GM10248 (cell line): ENCODE measurements at regions not wholly inside any gene's neighbourhood (a gene's known extent, or its start where the extent isn't known, plus 50 kb on each side); places are given as distances from the start of the nearest gene placed in this dataset.

Experiments used
- CTCF ChIA-PET: fragments of 300-600 bp; sonication (Branson Sonifier 250); formaldehyde crosslinking; extraction: SDS; loops from one replicate; lab custom pipeline; 2021; ENCODE audit warnings: antibody characterized with exemption; lab: Yijun Ruan, JAX
- POLR2A ChIA-PET: fragments of 350-650 bp; sonication (Branson Sonifier 250); formaldehyde crosslinking; extraction: SDS; loops from one replicate; lab custom pipeline; 2020; ENCODE audit warnings: antibody characterized with exemption; lab: Yijun Ruan, JAX
- DNase-seq: peaks from one replicate; pipeline ENCODE4 v3.0.0; 2012; ENCODE audit errors: extremely low spot score
- CTCF ChIP-seq: IDR thresholded peaks from 2 replicates; pipeline ENCODE4 v1.5.1; 2012; ENCODE audit warnings: mild to moderate bottlenecking, low read depth; ENCODE audit errors: extremely low read depth, missing control alignments, control extremely low read depth

GRCh38 chr22:44557064-44557748 is 59.2 kb upstream of the RTL6 start:
- POLR2A ChIA-PET: no interaction called here
- CTCF ChIA-PET: interaction anchor here (1.1 kb wide), 1 partner anchor 10 kb away, joined by 3 read pairs; no protein-coding TSS in a partner anchor
- DNase-seq: no peak
- no peak for TF ChIP-seq CTCF

- POLR2A ChIA-PET: no interaction called here
- no peak for DNase-seq
- CTCF ChIA-PET: no interaction called here
- no peak for TF ChIP-seq CTCF
These were observed 57.6 kb upstream of the RTL6 start for GRCh38 chr22:44555597-44555996.

DNA sequence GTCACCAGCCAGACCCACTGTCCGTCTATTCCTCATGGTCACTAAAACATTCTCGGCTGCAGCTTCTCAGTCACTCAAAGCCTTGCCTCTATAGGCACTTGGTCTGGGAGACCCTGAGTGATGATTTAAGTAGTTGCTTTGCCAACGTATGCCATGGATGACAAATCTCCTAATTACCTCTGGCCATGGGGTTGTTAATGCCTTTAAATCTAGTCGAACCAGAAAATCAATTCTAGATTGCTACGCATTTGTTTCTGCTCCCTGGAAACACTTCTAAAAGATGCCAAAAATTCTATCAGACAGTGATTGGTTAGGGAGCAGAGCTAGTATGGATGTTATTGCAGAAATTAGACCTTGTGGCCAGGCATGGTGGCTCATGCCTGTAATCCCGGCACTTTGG is 57.0 kb upstream of the RTL6 start:
- POLR2A ChIA-PET: no interaction called here
- DNase-seq: no peak
- CTCF ChIA-PET: no interaction called here
- no peak for TF ChIP-seq CTCF

DNA sequence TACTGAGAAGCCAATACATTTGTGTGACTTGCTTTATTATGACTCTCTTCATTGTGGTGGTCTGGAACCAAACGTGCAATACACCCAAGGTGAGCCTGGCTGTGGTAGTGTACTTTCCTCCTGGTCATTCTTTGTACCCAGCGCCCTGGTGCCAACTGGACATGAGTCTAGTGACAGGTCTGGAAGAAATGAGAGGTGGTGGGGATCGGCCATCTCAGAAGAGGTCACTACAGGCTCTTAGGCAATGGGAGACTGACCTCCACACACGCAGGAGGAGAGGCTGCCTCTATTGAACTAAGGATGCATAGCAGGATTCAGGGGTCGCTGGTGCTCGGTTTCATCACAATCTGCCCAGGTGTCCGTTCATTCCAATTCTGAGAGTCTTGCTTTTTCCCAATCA is 56.4 kb upstream of the RTL6 start:
- no peak for DNase-seq
- ChIA-PET CTCF (interaction anchor here (2.1 kb wide), 1 partner anchor 13 kb away, joined by 10 read pairs; no protein-coding TSS in a partner anchor), POLR2A (no interaction called here)
- TF ChIP-seq CTCF: no peak

DNA sequence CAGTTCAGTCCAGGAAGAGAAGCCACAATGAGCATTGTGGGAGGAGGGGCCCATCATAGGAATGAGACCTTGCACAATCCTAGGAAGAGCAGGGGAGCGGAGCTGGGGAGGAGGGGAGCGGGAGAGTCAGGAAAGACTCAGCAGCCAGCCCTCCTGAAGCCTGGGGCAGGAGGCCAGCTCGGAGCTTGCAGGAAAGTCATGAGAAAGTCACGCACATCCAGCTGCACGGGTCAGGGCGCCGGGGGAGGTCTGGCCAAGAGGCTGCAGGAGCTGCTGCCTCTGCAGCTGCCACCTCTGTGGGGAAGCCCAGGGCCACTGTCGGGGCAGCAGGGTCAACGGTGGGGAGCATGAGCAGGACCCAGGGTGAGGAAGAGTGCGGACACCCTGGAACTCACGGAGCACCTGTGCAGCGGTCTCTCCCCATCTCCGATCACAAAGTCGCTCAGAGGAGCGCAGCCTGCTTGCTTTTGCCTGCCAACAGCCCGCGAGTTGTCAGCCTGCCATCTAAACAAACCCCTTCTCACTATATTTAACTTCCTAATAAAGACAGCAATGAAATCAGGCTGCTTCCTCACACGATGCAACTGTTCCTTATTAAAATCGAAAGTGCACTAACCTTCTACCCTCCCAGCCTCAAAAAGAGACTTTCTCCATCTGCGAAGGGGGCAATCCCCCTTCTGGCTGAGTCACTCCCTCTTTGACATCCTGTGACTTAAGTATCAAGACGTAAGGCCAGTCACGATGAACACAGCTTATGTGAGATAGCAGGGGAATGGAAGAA is 52.9 kb upstream of the RTL6 start:
- peak; percentile 58 for DNase-seq
- CTCF ChIA-PET: no interaction called here
- POLR2A ChIA-PET: interaction anchor here (0.7 kb wide), 1 partner anchor 117 kb away, joined by 8 read pairs; no protein-coding TSS in a partner anchor
- no peak for TF ChIP-seq CTCF

DNA sequence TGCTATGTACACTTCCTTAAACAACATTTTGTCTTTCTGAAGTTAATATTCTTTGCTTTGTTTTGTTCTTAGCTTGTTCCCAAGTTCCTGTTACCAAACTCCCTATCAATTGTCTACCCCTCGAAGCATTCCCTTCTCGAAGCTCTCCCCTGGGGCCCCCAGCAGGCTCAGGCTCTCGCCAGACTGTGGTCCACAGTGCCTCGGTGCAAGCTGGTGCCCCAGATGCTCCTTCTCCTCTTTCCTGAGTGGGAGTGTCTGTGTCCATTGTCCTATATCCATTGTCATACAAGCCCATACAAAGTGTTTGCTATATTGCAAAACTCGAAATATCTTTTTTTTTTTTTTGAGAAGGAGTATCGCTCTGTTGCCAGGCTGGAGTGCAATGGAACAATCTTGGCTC is 51.7 kb upstream of the RTL6 start:
- CTCF ChIA-PET: no interaction called here
- TF ChIP-seq CTCF: no peak
- POLR2A ChIA-PET: no interaction called here
- no peak for DNase-seq
